ENCODE measurements at regions not wholly inside any gene's neighbourhood (a gene's known extent, or its start where the extent isn't known, plus 50 kb on each side); places are given as distances from the start of the nearest gene placed in this dataset.

- H2BK120ac ChIP-seq (ENCODE audit: low read depth, low read length, poor library complexity, severe bottlenecking) = no peak overlapping the region
- no peaks in the 10 kb centered on the region for H3K9me3 Mint-ChIP-seq
- no peak overlapping the region for H4K91ac ChIP-seq (ENCODE audit: insufficient read length, low read depth, low read length)
- no peaks in the 10 kb centered on the region for H3K23me2 ChIP-seq (ENCODE audit: insufficient read length, low read depth, low read length, poor library complexity, severe bottlenecking)
- no CpG with 5 or more reads among the region's 2 CpGs for WGBS (ENCODE audit: extremely low coverage, insufficient read length, low lambda C conversion rate)
- H3K23ac ChIP-seq (ENCODE audit: insufficient read length, low read depth, low read length) = no peak overlapping the region
- H3K79me1 ChIP-seq (ENCODE audit: insufficient read depth, low read depth, low read length, poor library complexity, severe bottlenecking) = no peaks in the 10 kb centered on the region
- H3K27ac ChIP-seq (ENCODE audit: insufficient read length, low read depth, low read length) = no peak overlapping the region
- H3K4ac ChIP-seq (ENCODE audit: low read depth, low read length) = no peak overlapping the region
- peaks cover 2% of the 10 kb centered on the region; the same call in 1 of the 2 replicates for H3K27me3 Mint-ChIP-seq (ENCODE audit: low read depth)
- H3K4me2 ChIP-seq (ENCODE audit: insufficient read depth, insufficient read length, low read length) = no peak overlapping the region
- no peak overlapping the region for H3K27ac Mint-ChIP-seq
- peaks cover 2% of the 10 kb centered on the region; the same call in 1 of the 2 replicates for H3K4me1 ChIP-seq (ENCODE audit: insufficient read depth, low read length)
- no peak overlapping the region for H3K4me3 Mint-ChIP-seq
- no peaks in the 10 kb centered on the region for H3K9me3 ChIP-seq (ENCODE audit: control insufficient read depth, low read depth, low read length)
- no peak overlapping the region for H2AFZ ChIP-seq (ENCODE audit: low read length)
- H3K4me1 Mint-ChIP-seq = peaks cover 21 to 27% of the 10 kb centered on the region in 2 experiments
- no peak overlapping the region for H3K56ac ChIP-seq (ENCODE audit: insufficient read length, low read depth, low read length)
- H3K14ac ChIP-seq (ENCODE audit: insufficient read depth, low read length) = no peak overlapping the region
- no peak overlapping the region for H3T11ph ChIP-seq (ENCODE audit: low read length)
- H3K27me3 ChIP-seq (ENCODE audit: insufficient read depth, low read length) = no peaks in the 10 kb centered on the region
- H3K18ac ChIP-seq (ENCODE audit: insufficient read length, low read depth, low read length) = no peak overlapping the region
- H2BK20ac ChIP-seq (ENCODE audit: low read depth, low read length, poor library complexity, severe bottlenecking) = no peak overlapping the region
- no peaks in the 10 kb centered on the region for H3K79me2 ChIP-seq (ENCODE audit: insufficient read depth, low read length)
- no peak overlapping the region for H4K8ac ChIP-seq (replicated peaks; ENCODE audit: insufficient read length, low read depth, low read length)
- no peak overlapping the region for H2AK5ac ChIP-seq (ENCODE audit: insufficient read length, low read length)
- no peak overlapping the region for H4K5ac ChIP-seq (ENCODE audit: insufficient read length, low read depth, low read length)
- H2BK5ac ChIP-seq (ENCODE audit: insufficient read length, low read length) = no peak overlapping the region
- no peak overlapping the region for H2BK12ac ChIP-seq (ENCODE audit: insufficient read length, low read depth, low read length)
- no peaks in the 10 kb centered on the region for H3K36me3 Mint-ChIP-seq (ENCODE audit: insufficient read depth in 1 of 3, low read depth in 3 of 3)
- no peak overlapping the region for H3K9ac ChIP-seq (ENCODE audit: extremely low read depth, insufficient read length, low read length)
- H4K20me1 ChIP-seq (ENCODE audit: control insufficient read depth, insufficient read depth, insufficient read length) = no peaks in the 10 kb centered on the region
- H2BK15ac ChIP-seq (ENCODE audit: low read depth, low read length) = no peak overlapping the region
- no peak for DNase-seq
- no peak for TF ChIP-seq CTCF (conservative IDR thresholded peaks at IDR 0.05)
Observed at GRCh38 chr11:119897046-119897440, 168.0 kb upstream of the NECTIN1 start.
